Ascending aorta (tissue), 2 donors: ENCODE measurements at regions not wholly inside any gene's neighbourhood (a gene's known extent, or its start where the extent isn't known, plus 50 kb on each side); places are given as distances from the start of the nearest gene placed in this dataset.

Experiments
- DNase-seq, 2 donors: peaks; one replicate each; pipeline ENCODE4 v3.0.0-alpha.2; 2019; ENCODE audit warnings: low spot score in 2 of 2
- H3K27ac ChIP-seq, 2 donors: fragments of 200-600 bp; sonication (generic); one replicate each; pipeline ENCODE4 v1.5.1; 2016 to 2017; ENCODE audit warnings: mild to moderate bottlenecking in 1 of 2
- H3K27me3 ChIP-seq: fragments of 200-600 bp; sonication (generic); one replicate; pipeline ENCODE4 v1.5.1; 2017
- H3K36me3 ChIP-seq, 2 donors: fragments of 200-600 bp; sonication (generic); one replicate each; pipeline ENCODE4 v1.5.1; 2016
- H3K4me1 ChIP-seq, 2 donors: fragments of 200-600 bp; sonication (generic); one replicate each; pipeline ENCODE4 v1.5.1; 2016 to 2017; ENCODE audit warnings: mild to moderate bottlenecking in 1 of 2
- H3K4me3 ChIP-seq, 2 donors: fragments of 200-600 bp; sonication (generic); one replicate each; pipeline ENCODE4 v1.5.1; 2016 to 2017; ENCODE audit warnings: mild to moderate bottlenecking in 1 of 2
- H3K9me3 ChIP-seq, 2 donors: fragments of 200-600 bp; sonication (generic); one replicate each; pipeline ENCODE4 v1.5.1; 2016
- CTCF ChIP-seq, 3 experiments: fragments of 200-600 bp in 2 of 3; fragments of 450-650 bp in 1 of 3; sonication (generic) in 2 of 3; IDR thresholded peaks; one replicate each; pipeline ENCODE4 v1.5.1; 2016 to 2019; ENCODE audit warnings: antibody characterized with exemption in 3 of 3, mild to moderate bottlenecking in 1 of 3, moderate library complexity in 1 of 3
- intact Hi-C: fragments of 100-400 bp; cut with DNase I; formaldehyde crosslinking; loops from one replicate; pipeline ENCODE4 v1.15.1; 2023

GRCh38 chr9:19998823-19999455 lies 210.1 kb upstream of the SLC24A2 start:
- intact Hi-C loops: no loop called here
- no peak for DNase-seq
- H3K36me3 ChIP-seq: no peaks in the 10 kb centered on the region
- H3K27me3 ChIP-seq: no peaks in the 10 kb centered on the region
- no peaks in the 10 kb centered on the region for H3K9me3 ChIP-seq
- TF ChIP-seq CTCF (IDR thresholded peaks at IDR 0.05): no peak
- no peaks in the 10 kb centered on the region for H3K4me1 ChIP-seq
- no peak overlapping the region for H3K27ac ChIP-seq
- H3K4me3 ChIP-seq: no peak overlapping the region

- Histone ChIP-seq H3K9me3 (no peaks in the 10 kb centered on the region), H3K4me1 (no peaks in the 10 kb centered on the region), H3K4me3 (no peak overlapping the region), H3K27me3 (no peaks in the 10 kb centered on the region), H3K27ac (no peak overlapping the region), H3K36me3 (no peaks in the 10 kb centered on the region)
- TF ChIP-seq CTCF (IDR thresholded peaks at IDR 0.05): no peak
- DNase-seq: no peak
- intact Hi-C loops: no loop called here
Measured at GRCh38 chr9:19998153-19998552, 209.3 kb upstream of the SLC24A2 start.

DNA sequence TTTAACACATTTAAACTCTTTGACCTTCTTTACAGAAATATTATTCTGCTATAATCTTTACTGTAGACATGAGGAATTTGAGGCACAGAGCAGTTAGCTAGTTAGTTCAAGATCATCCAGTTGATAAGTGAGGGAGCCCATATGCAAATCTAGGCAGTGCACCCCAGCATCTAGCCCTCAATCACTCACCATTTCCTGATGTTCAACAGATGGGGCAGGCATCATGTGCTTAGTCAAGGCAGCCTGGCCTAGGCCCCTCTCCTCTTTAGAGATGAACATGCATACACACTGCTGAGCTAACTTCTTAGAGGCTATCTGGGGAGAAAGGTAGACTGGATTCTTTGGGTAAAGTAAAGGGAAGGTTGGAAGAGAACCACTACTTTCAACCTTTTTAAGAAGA lies 206.8 kb upstream of the SLC24A2 start:
- no peaks in the 10 kb centered on the region for H3K9me3 ChIP-seq
- no peaks in the 10 kb centered on the region for H3K27me3 ChIP-seq
- H3K27ac ChIP-seq: no peak overlapping the region
- no peak for DNase-seq
- no peaks in the 10 kb centered on the region for H3K4me1 ChIP-seq
- no peak overlapping the region for H3K4me3 ChIP-seq
- intact Hi-C loops: no loop called here
- H3K36me3 ChIP-seq: no peaks in the 10 kb centered on the region
- TF ChIP-seq CTCF (IDR thresholded peaks at IDR 0.05): no peak

DNA sequence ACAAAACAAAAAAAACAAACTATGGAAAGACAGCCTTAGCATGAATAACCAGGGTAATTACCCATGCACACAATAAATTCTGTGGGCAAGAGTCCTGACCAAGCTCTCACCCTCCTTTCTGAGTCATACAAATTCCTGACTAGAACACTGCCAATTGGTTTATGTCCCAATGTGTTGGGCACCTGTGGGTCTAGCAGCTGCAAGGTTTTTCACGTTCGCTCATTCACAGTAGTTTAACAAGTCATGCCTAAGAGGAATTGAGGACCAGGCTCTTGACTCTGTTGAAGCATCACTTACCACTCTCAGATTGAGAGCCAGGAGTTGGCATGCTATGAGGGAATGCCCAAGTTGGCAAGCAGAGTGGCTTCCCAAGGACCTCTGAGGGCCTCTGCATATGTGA lies 205.5 kb upstream of the SLC24A2 start:
- Histone ChIP-seq H3K4me3 (no peak overlapping the region), H3K9me3 (no peaks in the 10 kb centered on the region), H3K4me1 (no peaks in the 10 kb centered on the region), H3K27ac (no peak overlapping the region), H3K27me3 (no peaks in the 10 kb centered on the region), H3K36me3 (no peaks in the 10 kb centered on the region)
- TF ChIP-seq CTCF (IDR thresholded peaks at IDR 0.05): no peak
- no peak for DNase-seq
- intact Hi-C loops: no loop called here

DNA sequence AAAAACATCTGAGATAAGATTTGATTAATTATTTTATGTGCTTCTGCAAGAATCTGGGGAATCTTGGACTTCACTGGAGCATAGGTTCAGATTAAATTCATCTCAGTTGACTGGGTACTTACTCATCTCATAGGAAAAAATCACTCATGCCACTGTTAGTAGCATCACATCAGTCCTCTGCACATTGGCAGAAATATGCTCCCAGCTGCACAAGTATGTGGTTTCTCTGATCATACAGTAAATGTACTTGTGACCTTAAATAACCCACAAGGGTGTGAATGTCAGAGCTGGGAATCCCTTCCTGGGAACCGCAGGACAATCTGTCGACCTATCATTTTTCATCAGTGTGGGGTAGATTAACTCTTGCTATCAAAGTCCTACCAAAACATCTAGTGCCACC lies 203.7 kb upstream of the SLC24A2 start:
- H3K4me1 ChIP-seq: no peaks in the 10 kb centered on the region
- intact Hi-C loops: no loop called here
- H3K27me3 ChIP-seq: no peaks in the 10 kb centered on the region
- no peak for TF ChIP-seq CTCF (IDR thresholded peaks at IDR 0.05)
- H3K36me3 ChIP-seq: no peaks in the 10 kb centered on the region
- no peak overlapping the region for H3K4me3 ChIP-seq
- no peak overlapping the region for H3K27ac ChIP-seq
- DNase-seq: no peak
- H3K9me3 ChIP-seq: no peaks in the 10 kb centered on the region

- no peak for DNase-seq
- intact Hi-C loops: no loop called here
Measured at GRCh38 chr9:19989213-19989612, 200.4 kb upstream of the SLC24A2 start.

More at GRCh38 chr9:19989213-19989612, 200.4 kb upstream of the SLC24A2 start:
- Histone ChIP-seq H3K36me3 (no peaks in the 10 kb centered on the region), H3K9me3 (no peaks in the 10 kb centered on the region), H3K4me1 (no peaks in the 10 kb centered on the region), H3K27ac (no peak overlapping the region), H3K4me3 (no peak overlapping the region), H3K27me3 (no peaks in the 10 kb centered on the region)
- no peak for TF ChIP-seq CTCF (IDR thresholded peaks at IDR 0.05)
